Vagina (tissue), 2 donors: ENCODE measurements at regions not wholly inside any gene's neighbourhood (a gene's known extent, or its start where the extent isn't known, plus 50 kb on each side); places are given as distances from the start of the nearest gene placed in this dataset.

Source experiments
- DNase-seq, 2 donors: peaks; one replicate each; pipeline ENCODE4 v3.0.0-alpha.2; 2017; ENCODE audit errors: extremely low spot score in 2 of 2
- H3K27ac ChIP-seq: fragments of 200-600 bp; sonication (generic); one replicate; pipeline ENCODE4 v1.5.1; 2019
- H3K27me3 ChIP-seq: fragments of 200-600 bp; sonication (generic); one replicate; pipeline ENCODE4 v1.5.1; 2019
- H3K36me3 ChIP-seq, 2 donors: fragments of 200-600 bp; sonication (generic); one replicate each; pipeline ENCODE4 v1.5.1; 2017 to 2019
- H3K4me1 ChIP-seq: fragments of 200-600 bp; sonication (generic); one replicate; pipeline ENCODE4 v1.5.1; 2019
- H3K4me3 ChIP-seq, 2 donors: fragments of 200-600 bp; sonication (generic); 1 replicate in 1 of 2; 2 replicates in 1 of 2; pipeline ENCODE4 v1.5.1; 2016 to 2019
- H3K9me3 ChIP-seq: fragments of 200-600 bp; sonication (generic); one replicate; pipeline ENCODE4 v1.5.1; 2019
- POLR2A ChIP-seq, 2 donors: fragments of 450-650 bp; IDR thresholded peaks; one replicate each; pipeline ENCODE4 v1.6.1; 2017; ENCODE audit warnings: antibody characterized with exemption in 2 of 2, mild to moderate bottlenecking in 2 of 2, moderate library complexity in 2 of 2
- POLR2AphosphoS5 ChIP-seq, 2 donors: sonication (generic); formaldehyde crosslinking; IDR thresholded peaks; one replicate each; pipeline ENCODE4 v1.9.0; 2017; ENCODE audit warnings: antibody characterized with exemption in 2 of 2, mild to moderate bottlenecking in 2 of 2, low read depth in 1 of 2; ENCODE audit not compliant: insufficient read depth in 1 of 2
- intact Hi-C: fragments of 100-400 bp; cut with DNase I; formaldehyde crosslinking; loops from one replicate; pipeline ENCODE4 v1.15.1; 2023
- TF ChIP-seq, protein P1 (sequence below), 3 experiments: fragments of 450-650 bp in 2 of 3; fragments of 200-600 bp in 1 of 3; sonication (generic) in 1 of 3; IDR thresholded peaks; one replicate each; pipeline ENCODE4 v1.5.1; 2017 to 2019; ENCODE audit warnings: antibody characterized with exemption in 3 of 3, mild to moderate bottlenecking in 2 of 3, moderate library complexity in 2 of 3

DNA sequence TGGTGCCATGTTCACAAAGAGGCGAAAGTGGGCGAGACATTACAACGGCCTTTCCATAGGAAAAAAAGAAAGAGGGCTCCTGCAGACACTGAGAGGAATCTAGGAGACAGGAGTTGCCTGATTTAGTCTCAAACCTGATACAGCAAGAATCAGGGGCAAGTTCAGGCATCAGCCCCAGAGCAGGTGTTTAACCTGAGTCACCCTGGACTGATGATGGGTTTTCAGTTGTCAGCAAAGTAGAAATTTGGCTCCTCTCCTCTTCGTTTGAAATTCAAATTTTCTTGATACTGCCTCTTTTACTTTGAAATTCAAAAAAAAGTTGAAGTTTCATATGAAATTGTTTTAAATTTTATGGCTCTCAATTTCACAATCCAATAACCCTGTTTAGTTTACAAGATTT is 189.5 kb downstream of the ABCC12 start:
- intact Hi-C loops, result no loop called here

DNA sequence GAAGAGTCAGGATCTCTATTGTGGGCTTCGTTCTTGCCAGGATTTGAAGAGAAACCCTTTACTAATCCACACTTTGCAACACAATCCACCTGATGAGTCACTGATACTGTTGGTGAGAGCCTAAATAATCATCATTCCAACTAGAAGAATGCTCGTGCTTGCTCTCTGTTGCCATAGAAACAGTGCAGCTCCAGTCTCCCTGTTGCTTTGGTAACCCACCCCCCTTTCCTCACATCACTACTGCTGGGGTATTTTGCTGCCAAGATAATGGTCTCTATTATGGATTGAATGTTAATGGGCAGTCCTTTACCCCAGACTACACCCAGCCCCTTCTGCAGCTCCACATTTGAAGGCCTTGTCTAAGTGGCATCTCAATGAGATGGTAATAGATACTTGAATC is 190.4 kb downstream of the ABCC12 start:
- H3K36me3 ChIP-seq, result no peaks in the 10 kb centered on the region
- H3K27me3 ChIP-seq, result no peaks in the 10 kb centered on the region
- H3K9me3 ChIP-seq, result no peaks in the 10 kb centered on the region
- TF ChIP-seq POLR2AphosphoS5 (IDR thresholded peaks at IDR 0.05; ENCODE audit: insufficient read depth in 1 of 2, low read depth in 1 of 2) (no peak), POLR2A (IDR thresholded peaks at IDR 0.05) (no peak)
- TF ChIP-seq, protein P1, sequence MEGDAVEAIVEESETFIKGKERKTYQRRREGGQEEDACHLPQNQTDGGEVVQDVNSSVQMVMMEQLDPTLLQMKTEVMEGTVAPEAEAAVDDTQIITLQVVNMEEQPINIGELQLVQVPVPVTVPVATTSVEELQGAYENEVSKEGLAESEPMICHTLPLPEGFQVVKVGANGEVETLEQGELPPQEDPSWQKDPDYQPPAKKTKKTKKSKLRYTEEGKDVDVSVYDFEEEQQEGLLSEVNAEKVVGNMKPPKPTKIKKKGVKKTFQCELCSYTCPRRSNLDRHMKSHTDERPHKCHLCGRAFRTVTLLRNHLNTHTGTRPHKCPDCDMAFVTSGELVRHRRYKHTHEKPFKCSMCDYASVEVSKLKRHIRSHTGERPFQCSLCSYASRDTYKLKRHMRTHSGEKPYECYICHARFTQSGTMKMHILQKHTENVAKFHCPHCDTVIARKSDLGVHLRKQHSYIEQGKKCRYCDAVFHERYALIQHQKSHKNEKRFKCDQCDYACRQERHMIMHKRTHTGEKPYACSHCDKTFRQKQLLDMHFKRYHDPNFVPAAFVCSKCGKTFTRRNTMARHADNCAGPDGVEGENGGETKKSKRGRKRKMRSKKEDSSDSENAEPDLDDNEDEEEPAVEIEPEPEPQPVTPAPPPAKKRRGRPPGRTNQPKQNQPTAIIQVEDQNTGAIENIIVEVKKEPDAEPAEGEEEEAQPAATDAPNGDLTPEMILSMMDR (IDR thresholded peaks at IDR 0.05), result no peak
- no peak for DNase-seq
- intact Hi-C loops, result no loop called here
- no peak overlapping the region for H3K4me3 ChIP-seq
- H3K4me1 ChIP-seq, result no peaks in the 10 kb centered on the region
- no peak overlapping the region for H3K27ac ChIP-seq

More for the DNA sequence above, 189.5 kb downstream of the ABCC12 start:
- H3K36me3 ChIP-seq, result no peaks in the 10 kb centered on the region
- H3K27me3 ChIP-seq, result no peaks in the 10 kb centered on the region
- no peak overlapping the region for H3K4me3 ChIP-seq
- H3K4me1 ChIP-seq, result no peaks in the 10 kb centered on the region
- TF ChIP-seq POLR2AphosphoS5 (IDR thresholded peaks at IDR 0.05; ENCODE audit: insufficient read depth in 1 of 2, low read depth in 1 of 2) (no peak), POLR2A (IDR thresholded peaks at IDR 0.05) (no peak)
- TF ChIP-seq, protein P1 (IDR thresholded peaks at IDR 0.05), result no peak
- DNase-seq, result no peak
- H3K9me3 ChIP-seq, result no peaks in the 10 kb centered on the region
- H3K27ac ChIP-seq, result no peak overlapping the region

DNA sequence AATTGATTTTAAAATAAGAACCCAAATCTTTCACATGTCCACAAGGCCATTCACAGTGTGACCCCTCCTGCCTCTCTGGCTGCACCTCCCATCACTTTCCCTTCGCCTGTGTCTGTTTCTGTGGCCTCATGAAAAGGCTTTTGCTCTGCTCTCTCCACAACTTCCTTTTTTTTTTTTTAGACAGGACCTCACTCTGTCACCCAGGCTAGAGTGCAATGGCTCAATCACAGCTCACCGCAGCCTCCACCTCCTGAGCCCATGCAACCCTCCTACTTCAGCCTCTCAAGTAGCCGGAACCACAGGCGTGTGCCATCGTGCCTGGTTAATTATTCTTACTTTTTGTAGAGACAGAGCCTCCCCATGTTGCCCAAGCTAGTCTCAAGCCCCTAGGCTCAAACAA is 197.1 kb downstream of the ABCC12 start:
- Histone ChIP-seq H3K4me1 (no peaks in the 10 kb centered on the region), H3K9me3 (no peaks in the 10 kb centered on the region), H3K27me3 (no peaks in the 10 kb centered on the region), H3K4me3 (no peak overlapping the region), H3K27ac (no peak overlapping the region), H3K36me3 (no peaks in the 10 kb centered on the region)
- intact Hi-C loops, result no loop called here
- no peak for TF ChIP-seq POLR2AphosphoS5 (IDR thresholded peaks at IDR 0.05; ENCODE audit: insufficient read depth in 1 of 2, low read depth in 1 of 2)
- TF ChIP-seq, protein P1 (IDR thresholded peaks at IDR 0.05), result no peak
- TF ChIP-seq POLR2A (IDR thresholded peaks at IDR 0.05), result no peak
- DNase-seq, result no peak

DNA sequence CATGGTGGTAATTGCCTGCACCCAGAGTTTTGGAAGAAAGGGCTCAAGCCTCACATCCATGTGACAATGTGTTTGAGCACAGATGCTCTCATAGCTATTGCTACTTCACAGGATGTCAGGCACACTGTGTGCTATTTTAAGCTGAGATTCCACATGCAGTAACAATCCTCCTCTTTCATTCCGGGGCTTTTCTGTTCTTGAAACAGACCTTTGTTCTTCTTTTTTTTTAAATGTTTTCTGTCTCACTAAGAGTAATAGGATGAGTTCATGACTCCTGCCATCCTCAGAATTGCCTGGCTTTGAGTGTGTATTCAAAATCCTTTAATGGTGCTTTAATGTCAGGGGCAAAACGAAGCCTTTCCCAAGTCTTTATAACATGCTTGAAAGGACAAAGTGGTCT is 198.9 kb downstream of the ABCC12 start:
- no peaks in the 10 kb centered on the region for H3K27me3 ChIP-seq
- H3K9me3 ChIP-seq, result no peaks in the 10 kb centered on the region
- no peaks in the 10 kb centered on the region for H3K36me3 ChIP-seq
- no peaks in the 10 kb centered on the region for H3K4me1 ChIP-seq
- intact Hi-C loops, result no loop called here
- no peak for DNase-seq
- H3K4me3 ChIP-seq, result no peak overlapping the region
- TF ChIP-seq POLR2A (IDR thresholded peaks at IDR 0.05) (no peak), POLR2AphosphoS5 (IDR thresholded peaks at IDR 0.05; ENCODE audit: insufficient read depth in 1 of 2, low read depth in 1 of 2) (no peak)
- TF ChIP-seq, protein P1 (IDR thresholded peaks at IDR 0.05), result no peak
- H3K27ac ChIP-seq, result no peak overlapping the region

DNA sequence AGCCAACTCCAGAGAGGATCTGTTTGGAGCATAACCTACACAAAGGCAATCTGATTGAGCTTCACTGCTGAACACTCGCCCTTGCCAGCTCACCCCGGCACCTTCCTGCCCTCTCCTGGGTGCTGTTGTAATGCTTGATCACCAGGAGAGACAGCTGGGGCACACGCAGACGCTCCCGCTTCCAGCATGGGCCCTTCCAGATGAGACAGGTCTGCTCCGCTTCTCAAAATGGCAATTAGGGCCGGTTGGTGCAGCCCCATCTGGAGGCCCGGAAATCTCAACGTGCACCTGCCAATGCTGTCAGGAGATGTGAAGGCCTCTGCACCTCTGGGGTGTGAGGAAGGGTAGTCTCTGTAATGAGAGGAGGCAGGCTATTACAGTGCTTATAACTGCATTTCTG is 206.1 kb downstream of the ABCC12 start:
- H3K27me3 ChIP-seq, result no peaks in the 10 kb centered on the region
- H3K4me3 ChIP-seq, result no peak overlapping the region
- DNase-seq, result no peak
- no peak for TF ChIP-seq POLR2A (IDR thresholded peaks at IDR 0.05)
- TF ChIP-seq, protein P1 (IDR thresholded peaks at IDR 0.05), result no peak
- TF ChIP-seq POLR2AphosphoS5 (IDR thresholded peaks at IDR 0.05; ENCODE audit: insufficient read depth in 1 of 2, low read depth in 1 of 2), result no peak
- H3K9me3 ChIP-seq, result no peaks in the 10 kb centered on the region
- H3K27ac ChIP-seq, result no peak overlapping the region
- H3K4me1 ChIP-seq, result no peaks in the 10 kb centered on the region
- H3K36me3 ChIP-seq, result no peaks in the 10 kb centered on the region
- intact Hi-C loops, result no loop called here
